IPS-18c (cell line): ENCODE measurements at regions not wholly inside any gene's neighbourhood (a gene's known extent, or its start where the extent isn't known, plus 50 kb on each side); places are given as distances from the start of the nearest gene placed in this dataset.

Experiments
- H3K4me3 ChIP-seq: 2 replicates; pipeline ENCODE4 v1.7.0; 2013; ENCODE audit warnings: low read depth, mild to moderate bottlenecking, low read length, moderate library complexity; ENCODE audit not compliant: insufficient read depth
- H3K9me3 ChIP-seq: one replicate; pipeline ENCODE4 v1.6.1; 2013; ENCODE audit warnings: mild to moderate bottlenecking, low read length, moderate library complexity; ENCODE audit not compliant: control insufficient read depth, insufficient read depth

DNA sequence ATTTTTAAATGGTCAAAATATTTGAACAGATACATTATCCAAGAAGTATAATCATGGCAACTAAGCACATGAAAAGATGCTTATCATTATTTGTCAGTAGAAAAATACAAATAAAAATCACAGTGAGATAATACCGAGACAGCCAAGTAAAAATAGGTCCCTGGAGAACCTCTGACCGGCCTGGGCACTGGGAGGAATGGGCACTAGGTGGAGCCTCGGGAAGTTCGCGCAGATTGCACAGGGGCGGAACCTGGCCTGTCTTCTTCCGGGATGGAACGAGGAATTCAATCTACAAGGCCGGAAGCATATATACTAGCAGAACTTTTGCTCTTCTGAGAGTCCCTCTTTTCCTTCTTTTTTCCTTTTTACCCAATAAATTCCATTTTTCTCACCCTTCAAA lies 148.5 kb upstream of the CHRM3 start:
- no peak overlapping the region for H3K4me3 ChIP-seq
- H3K9me3 ChIP-seq: no peaks in the 10 kb centered on the region

DNA sequence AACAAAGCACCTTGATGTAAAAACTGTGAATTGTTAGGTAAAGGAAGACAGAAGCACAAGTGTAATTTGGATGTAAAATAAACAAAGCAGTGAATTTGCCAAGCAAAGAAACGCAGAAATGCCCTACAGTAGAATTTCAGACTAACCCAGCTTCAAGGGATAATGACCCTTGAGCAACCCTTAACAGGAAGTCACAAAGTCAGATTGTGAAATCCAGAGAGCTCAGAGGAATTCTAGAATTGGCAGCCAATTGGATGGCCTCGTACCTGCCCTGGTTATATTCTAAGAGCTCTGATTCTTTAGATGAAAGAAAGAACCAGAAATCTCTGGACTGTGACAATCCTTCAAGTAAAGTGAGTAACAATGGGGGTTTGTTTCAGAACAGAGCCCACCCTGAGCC lies 152.7 kb upstream of the CHRM3 start:
- Histone ChIP-seq H3K9me3 (no peaks in the 10 kb centered on the region), H3K4me3 (no peak overlapping the region)

DNA sequence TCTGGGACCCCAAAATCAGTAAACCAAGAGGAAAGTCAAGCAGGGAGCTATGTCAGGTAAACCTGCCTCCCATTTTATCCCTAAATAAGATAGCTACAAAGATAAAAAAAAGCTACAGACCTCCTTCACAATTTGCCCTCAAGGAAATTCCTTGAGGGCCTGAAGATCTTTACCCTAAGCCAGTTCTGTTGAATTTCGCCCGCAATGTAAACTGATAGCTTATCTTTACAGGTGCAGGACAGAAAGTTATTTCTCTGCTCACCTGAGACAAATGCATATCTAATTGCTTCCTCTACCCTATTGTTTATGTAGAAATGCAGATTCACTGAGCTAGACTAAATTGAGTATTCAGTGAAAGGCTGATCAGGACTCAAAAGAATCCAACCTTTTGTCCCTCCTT lies 153.4 kb upstream of the CHRM3 start:
- Histone ChIP-seq H3K4me3 (no peak overlapping the region), H3K9me3 (no peaks in the 10 kb centered on the region)

DNA sequence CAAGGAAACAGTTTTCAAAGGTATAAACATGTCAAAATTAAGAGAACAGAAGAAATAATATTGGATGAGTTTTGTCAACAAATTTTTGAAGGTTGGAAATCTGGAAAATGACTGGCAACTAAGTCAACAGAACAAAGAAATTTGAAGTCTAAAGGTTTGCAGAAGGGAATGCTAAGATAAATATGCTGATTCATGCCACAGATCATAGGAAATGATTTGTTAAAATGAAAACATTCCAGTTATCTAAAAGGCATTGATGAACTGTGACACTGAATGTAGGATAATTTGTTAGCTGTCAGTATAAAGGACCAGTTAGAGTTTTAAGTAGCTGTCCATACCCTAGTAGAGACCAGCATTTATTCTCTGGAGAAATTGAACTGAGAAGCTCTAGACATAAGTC lies 157.9 kb upstream of the CHRM3 start:
- Histone ChIP-seq H3K9me3 (no peaks in the 10 kb centered on the region), H3K4me3 (no peak overlapping the region)

DNA sequence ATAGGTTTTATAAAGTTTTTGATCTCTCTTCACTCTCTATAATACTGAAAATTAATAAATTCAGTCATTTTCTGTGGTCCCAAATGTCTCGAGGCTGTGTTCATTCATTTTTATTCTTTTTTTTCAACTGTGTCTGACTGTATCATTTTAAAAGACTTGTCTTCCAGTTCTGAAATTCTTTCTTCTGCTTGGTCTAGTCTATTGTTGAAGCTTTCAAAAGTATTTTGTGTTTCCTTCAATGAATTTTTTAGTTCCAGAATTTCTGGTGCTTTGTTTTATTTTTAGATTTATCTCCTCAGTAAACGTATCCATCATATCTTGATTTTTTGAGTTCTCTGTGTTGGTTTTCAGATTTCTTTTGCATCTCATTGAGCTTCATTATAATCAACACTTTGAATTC lies 161.0 kb upstream of the CHRM3 start:
- Histone ChIP-seq H3K4me3 (no peak overlapping the region), H3K9me3 (no peaks in the 10 kb centered on the region)

DNA sequence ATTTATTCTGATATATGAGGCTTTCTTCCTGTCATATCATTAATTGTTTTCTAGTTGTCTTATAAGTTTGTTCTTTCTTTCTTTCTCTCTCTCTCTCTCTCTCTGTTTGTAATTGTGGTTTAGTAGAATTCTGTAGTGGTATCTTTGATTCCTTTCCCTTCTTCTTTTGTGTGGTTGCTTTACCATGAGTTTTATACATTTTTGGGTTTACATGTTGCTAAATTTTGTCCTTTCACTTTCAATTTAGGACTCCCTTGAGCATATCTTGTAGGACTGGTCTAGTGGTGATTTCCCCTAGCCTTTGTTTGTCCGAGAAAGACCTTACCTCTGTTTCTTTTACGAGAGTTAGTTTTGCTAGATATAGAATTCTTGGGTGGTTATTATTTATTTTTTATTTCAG lies 162.3 kb upstream of the CHRM3 start:
- Histone ChIP-seq H3K4me3 (no peak overlapping the region), H3K9me3 (no peaks in the 10 kb centered on the region)

DNA sequence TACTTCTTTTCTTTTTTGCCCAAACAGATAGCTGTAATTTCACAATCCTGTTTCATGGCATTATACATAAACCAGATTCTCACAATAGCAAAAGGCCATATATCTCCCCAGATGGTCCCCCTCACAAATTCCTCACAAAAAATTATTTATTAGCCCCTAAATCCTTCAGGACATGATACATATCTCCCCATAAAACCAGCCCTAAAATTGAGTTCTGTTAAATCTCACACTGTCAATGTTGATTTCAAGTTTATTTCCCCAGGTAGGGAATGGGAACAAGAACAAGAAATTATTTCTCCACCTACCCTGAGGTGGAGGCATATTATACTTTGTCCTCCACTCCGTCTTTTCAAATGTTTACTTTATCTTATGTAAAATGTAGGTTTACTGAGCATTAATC lies 163.4 kb upstream of the CHRM3 start:
- no peaks in the 10 kb centered on the region for H3K9me3 ChIP-seq
- no peak overlapping the region for H3K4me3 ChIP-seq

DNA sequence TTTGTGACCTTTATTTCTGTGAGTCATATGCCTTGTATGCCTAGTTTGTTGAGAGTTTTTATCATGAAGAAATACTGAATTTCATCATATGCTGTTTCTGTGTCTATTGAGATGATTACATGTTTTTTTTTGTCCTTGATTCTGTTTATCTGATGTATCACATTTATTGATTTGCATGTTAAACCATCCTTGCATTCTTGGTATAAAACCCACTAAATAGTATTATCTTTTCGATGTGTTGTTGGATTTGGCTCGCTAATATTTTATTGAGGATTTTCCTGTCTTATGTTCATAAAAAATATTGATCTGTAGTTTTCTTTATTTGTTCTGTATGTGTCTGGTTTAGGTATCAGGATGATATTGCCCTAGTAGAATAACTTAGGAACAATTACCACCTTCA lies 164.7 kb upstream of the CHRM3 start:
- H3K4me3 ChIP-seq: no peak overlapping the region
- H3K9me3 ChIP-seq: no peaks in the 10 kb centered on the region

DNA sequence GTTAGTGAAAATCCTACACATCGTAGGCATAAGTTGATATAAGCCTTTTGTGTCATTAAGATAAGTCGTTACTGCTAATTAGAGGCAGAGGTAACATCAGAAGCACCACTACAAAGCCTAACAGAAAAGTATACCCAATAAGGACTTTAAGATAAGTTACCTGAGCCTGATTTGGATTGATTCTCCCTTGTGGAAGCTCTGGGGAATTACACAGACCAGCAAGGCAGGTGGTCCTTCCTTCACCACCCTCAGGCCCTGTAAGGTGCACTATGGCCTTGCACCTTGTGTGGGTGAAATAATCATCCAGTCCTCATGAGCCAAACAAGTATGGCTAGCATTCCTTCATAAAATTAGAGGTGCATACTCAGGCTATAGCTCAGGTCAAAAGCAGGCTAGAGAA lies 166.7 kb upstream of the CHRM3 start:
- Histone ChIP-seq H3K9me3 (no peaks in the 10 kb centered on the region), H3K4me3 (no peak overlapping the region)

DNA sequence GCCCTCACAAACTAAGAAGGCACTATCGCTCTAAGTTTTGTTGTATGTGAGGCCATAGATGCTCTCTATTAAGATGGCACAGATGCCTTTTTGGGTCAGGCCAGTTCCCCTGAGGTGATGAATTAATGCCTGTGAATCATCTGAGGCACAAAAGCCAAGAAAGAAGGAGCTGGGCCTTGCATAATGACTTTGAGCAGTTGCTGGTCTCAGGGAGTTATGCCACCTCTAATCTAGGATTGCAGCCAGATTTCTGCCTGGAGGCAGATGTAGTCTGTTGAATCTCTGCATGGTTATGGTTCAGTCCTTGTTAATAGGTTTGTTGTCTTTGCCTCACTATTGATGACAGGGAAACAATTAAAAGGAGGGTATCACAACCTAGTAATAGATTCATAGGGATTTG lies 168.1 kb upstream of the CHRM3 start:
- H3K9me3 ChIP-seq: no peaks in the 10 kb centered on the region

DNA sequence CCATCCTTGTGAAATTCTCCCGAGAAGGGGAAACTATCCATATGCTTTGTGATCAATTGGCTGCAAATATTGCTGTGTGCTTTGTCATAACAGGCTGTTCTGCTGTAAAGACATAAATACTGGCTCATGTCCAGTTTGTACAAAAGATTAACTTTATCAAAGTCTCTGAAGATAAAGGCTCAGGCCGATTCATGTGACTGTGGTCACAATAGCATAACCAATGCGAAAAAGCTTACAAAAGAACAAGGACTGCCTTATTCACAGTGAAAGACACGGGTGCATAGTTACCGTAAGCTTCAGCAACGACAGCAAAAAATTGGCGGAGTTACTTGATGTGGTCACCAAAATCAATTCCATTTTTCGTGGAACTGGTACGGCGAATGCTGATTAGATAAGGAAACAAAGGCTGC lies 173.6 kb upstream of the CHRM3 start:
- Histone ChIP-seq H3K9me3 (no peaks in the 10 kb centered on the region), H3K4me3 (no peak overlapping the region)

More for the DNA sequence above, 168.1 kb upstream of the CHRM3 start:
- no peak overlapping the region for H3K4me3 ChIP-seq

DNA sequence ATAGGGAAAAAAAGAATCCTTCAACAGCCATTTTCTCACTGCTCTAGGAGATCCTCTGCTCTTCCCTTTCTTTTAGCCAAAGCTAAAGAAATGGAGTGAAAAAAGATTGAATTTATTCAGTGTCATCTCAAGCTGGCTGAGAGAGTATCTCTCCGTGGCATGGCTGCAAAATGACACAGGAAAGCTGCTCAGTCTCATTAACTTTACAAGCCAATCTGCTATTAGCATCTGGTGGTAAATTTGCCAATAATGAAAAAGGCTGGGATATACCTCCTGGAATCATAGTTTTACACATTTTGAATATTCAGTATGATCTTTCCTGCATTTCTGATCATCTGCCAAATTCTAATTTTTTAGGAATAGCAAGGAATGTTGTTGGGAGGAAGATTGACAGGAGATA lies 176.8 kb upstream of the CHRM3 start:
- Histone ChIP-seq H3K9me3 (no peaks in the 10 kb centered on the region), H3K4me3 (no peak overlapping the region)

DNA sequence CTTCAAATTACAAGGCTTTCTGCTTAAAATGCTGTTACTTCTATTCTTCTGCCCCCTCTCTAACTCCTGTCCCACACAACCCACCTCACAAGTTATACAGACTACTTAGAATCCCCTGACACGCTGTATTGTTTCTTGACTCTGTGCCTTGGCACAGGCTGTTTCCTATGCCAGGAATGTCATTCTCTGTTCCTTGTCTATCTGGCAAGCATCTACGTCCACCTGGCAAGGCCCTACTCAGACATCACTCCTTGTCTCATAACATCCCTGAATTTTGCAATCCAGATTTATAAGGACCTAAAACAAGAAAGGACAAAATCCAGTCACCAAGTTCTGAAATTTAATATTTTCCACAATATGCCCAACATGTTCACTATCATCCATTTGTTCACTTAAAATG lies 182.0 kb upstream of the CHRM3 start:
- no peaks in the 10 kb centered on the region for H3K9me3 ChIP-seq

DNA sequence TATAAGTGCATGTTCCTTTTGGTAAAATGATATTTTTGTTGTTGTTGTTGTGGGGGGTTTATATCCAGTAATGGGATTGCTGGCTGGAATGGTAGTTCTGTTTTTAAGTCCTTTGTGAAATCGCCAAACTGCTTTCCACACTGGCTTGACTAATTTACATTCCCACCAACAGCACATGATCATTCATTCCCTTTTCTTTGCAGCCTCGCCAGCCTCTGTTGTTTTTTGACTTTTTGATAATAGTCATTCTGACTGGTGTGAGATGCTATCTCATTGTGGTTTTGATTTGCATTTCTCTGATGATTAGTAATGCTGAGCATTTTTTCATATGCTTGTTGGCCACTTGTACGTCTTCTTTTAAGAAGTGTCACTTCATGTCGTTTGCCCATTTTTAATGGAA lies 188.5 kb upstream of the CHRM3 start:
- Histone ChIP-seq H3K9me3 (no peaks in the 10 kb centered on the region), H3K4me3 (no peak overlapping the region)

More for the DNA sequence above, 182.0 kb upstream of the CHRM3 start:
- no peak overlapping the region for H3K4me3 ChIP-seq

DNA sequence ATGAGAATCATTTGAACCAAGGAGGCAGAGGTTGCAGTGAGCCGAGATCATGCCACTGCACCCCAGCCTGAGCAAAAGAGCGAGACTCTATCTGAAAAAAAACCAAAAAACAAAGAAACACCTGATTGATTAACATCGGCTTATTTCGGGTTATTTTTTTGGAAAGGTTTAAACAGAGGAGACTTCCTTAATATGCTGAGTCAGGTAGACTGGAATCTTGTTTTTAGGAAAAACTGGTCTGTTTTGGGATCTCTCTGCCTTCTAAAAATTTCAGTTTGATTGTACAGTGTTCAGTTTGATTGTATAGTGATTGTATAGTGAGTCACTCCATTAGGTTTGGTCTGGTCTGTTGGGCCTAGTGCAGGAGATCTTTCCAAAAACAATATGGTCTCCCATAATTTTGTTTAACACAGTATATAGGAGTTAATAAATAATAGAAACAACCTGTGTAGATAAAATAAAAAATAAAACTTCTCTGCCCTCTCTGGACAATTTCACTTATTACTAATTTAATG lies 196.3 kb upstream of the CHRM3 start:
- H3K4me3 ChIP-seq: no peak overlapping the region
- H3K9me3 ChIP-seq: no peaks in the 10 kb centered on the region

DNA sequence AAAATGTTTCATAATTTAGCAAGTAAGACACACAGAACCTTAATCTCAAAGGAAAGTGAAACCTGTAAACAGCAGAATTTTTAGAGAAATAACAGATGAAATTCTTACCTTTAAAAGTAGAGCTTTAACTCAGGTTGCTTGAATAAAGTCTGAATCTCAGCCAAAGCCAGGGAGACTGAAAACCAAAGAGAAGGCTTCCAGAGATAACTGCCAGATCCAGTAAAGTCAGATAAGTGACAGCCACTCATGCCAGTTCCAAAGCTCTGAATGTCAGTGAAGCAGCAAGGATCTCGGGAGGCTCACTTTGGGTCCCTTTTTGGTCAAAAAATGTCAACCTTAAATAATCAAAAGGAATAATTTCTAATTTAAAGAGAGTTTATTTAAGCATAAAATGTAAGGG lies 199.9 kb upstream of the CHRM3 start:
- Histone ChIP-seq H3K9me3 (no peaks in the 10 kb centered on the region), H3K4me3 (no peak overlapping the region)

DNA sequence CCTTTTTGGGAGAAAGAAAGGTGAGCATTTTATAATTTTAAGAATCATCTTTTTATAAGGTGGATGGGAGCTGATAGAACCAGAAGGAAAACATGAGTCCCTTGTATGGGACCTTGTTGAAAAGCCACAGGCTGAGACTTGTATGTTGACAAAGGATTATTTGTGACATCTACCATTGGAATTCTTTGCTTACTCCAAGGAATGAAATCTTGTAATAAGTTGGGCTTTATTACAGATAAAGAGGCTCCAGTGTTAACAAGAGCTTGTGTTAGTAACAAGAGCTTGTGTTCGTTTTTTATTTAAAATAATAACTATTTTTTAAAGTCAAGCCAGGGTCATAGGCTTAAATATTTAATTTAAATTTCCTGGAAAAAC lies 201.1 kb upstream of the CHRM3 start:
- Histone ChIP-seq H3K9me3 (no peaks in the 10 kb centered on the region), H3K4me3 (no peak overlapping the region)

DNA sequence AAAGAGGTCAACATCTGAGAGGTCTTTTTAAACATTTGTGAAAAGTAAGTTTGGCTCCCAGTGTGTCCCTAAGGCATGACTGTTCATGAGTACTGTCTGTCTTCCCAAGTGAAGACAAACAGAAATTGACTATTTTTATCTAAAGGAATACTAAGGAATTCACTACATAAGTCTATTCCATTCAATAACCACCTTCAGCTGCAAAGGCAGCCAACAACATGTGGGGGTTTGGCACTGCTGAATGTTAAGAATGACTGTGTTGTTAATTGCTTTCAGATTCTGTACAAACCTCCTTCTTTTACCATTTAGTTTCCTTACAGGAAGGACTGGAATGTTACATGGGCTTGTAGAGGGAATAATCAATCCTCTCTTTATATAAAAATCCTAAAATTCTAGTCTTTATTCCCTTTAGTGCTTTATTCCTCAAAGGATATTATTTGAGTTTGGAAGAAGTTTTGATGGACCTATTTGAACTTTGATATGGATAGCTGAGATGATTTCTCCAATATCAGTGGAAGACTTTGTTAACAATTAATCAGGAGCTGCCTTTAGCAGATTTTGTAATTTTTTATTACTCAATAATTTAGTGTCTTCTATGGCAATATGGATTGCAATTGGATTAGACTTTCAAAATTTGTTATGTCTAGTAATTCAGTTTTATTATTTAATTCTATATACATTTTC lies 201.7 kb upstream of the CHRM3 start:
- Histone ChIP-seq H3K4me3 (no peak overlapping the region), H3K9me3 (no peaks in the 10 kb centered on the region)

DNA sequence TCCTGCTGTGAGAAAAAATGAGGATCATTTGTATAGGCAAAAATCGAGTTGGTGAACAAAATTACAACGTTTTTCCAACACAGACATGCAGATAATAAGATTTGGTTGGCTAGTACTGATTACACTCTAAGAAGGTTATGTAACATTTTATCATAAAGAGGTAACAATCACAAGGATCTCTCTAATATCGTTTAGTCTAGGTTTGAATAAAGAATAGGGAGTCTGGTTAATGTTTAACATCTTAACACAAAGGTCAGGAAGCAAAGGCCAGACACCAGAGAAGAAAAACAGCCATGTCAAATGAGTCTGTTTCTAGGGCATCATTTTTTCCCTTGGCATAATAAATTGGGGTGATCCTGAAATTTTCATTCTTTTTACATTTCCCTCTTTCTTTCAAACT lies 207.4 kb upstream of the CHRM3 start:
- H3K9me3 ChIP-seq: no peaks in the 10 kb centered on the region
- H3K4me3 ChIP-seq: no peak overlapping the region
